ENCODE measurements at regions not wholly inside any gene's neighbourhood (a gene's known extent, or its start where the extent isn't known, plus 50 kb on each side); places are given as distances from the start of the nearest gene placed in this dataset.

- Histone ChIP-seq H3K36me3 (ENCODE audit: control insufficient read depth, low read length) (no peaks in the 10 kb centered on the region), H3K79me2 (ENCODE audit: control insufficient read depth, low read length) (no peaks in the 10 kb centered on the region), H3K4me1 (ENCODE audit: control insufficient read depth, low read length) (no peaks in the 10 kb centered on the region), H3K4me2 (ENCODE audit: low read length) (no peak overlapping the region), H3K9me3 (ENCODE audit: control insufficient read depth, insufficient read depth, low read length) (peaks cover 2% of the 10 kb centered on the region; the same call in 1 of the 2 replicates), H3K27ac (ENCODE audit: low read depth, low read length) (no peak overlapping the region), H3K9me2 (replicated peaks; ENCODE audit: control insufficient read depth, low read length) (no peaks in the 10 kb centered on the region), H3F3A (ENCODE audit: control insufficient read depth, insufficient read depth) (no peaks in the 10 kb centered on the region), H3K4me3 (ENCODE audit: low read length) (no peak overlapping the region), H3K27me3 (ENCODE audit: control insufficient read depth, low read length) (peaks cover 6% of the 10 kb centered on the region), H4K20me1 (ENCODE audit: control insufficient read depth, insufficient read depth, low read depth, low read length) (no peaks in the 10 kb centered on the region)
- TF ChIP-seq EZH2phosphoT487 (IDR thresholded peaks at IDR 0.05; ENCODE audit: borderline replicate concordance, low read length) (no peak), CTCF (IDR thresholded peaks at IDR 0.05; ENCODE audit: low read depth, low read length, poor library complexity, severe bottlenecking) (no peak)
Measured at GRCh38 chr16:85185303-85186100, 73.2 kb upstream of the CIBAR2 start.

GRCh38 chr16:85187002-85187401 is 74.7 kb upstream of the CIBAR2 start:
- Histone ChIP-seq H3K4me1 (ENCODE audit: control insufficient read depth, low read length) (no peaks in the 10 kb centered on the region), H3F3A (ENCODE audit: control insufficient read depth, insufficient read depth) (no peaks in the 10 kb centered on the region), H4K20me1 (ENCODE audit: control insufficient read depth, insufficient read depth, low read depth, low read length) (no peaks in the 10 kb centered on the region), H3K4me2 (ENCODE audit: low read length) (no peak overlapping the region), H3K9me2 (replicated peaks; ENCODE audit: control insufficient read depth, low read length) (no peaks in the 10 kb centered on the region), H3K36me3 (ENCODE audit: control insufficient read depth, low read length) (no peaks in the 10 kb centered on the region), H3K4me3 (ENCODE audit: low read length) (no peak overlapping the region), H3K79me2 (ENCODE audit: control insufficient read depth, low read length) (no peaks in the 10 kb centered on the region), H3K27ac (ENCODE audit: low read depth, low read length) (no peak overlapping the region), H3K9me3 (ENCODE audit: control insufficient read depth, insufficient read depth, low read length) (peaks cover 2% of the 10 kb centered on the region; the same call in 1 of the 2 replicates), H3K27me3 (ENCODE audit: control insufficient read depth, low read length) (peaks cover 6% of the 10 kb centered on the region)
- no peak for TF ChIP-seq CTCF (IDR thresholded peaks at IDR 0.05; ENCODE audit: low read depth, low read length, poor library complexity, severe bottlenecking)
- TF ChIP-seq EZH2phosphoT487 (IDR thresholded peaks at IDR 0.05; ENCODE audit: borderline replicate concordance, low read length): no peak

- H3F3A ChIP-seq (ENCODE audit: control insufficient read depth, insufficient read depth): no peaks in the 10 kb centered on the region
- H3K4me3 ChIP-seq (ENCODE audit: low read length): no peak overlapping the region
- H3K36me3 ChIP-seq (ENCODE audit: control insufficient read depth, low read length): no peaks in the 10 kb centered on the region
- peaks cover 2% of the 10 kb centered on the region; the same call in 1 of the 2 replicates for H3K9me3 ChIP-seq (ENCODE audit: control insufficient read depth, insufficient read depth, low read length)
- no peak overlapping the region for H3K4me2 ChIP-seq (ENCODE audit: low read length)
- no peaks in the 10 kb centered on the region for H3K9me2 ChIP-seq (replicated peaks; ENCODE audit: control insufficient read depth, low read length)
- peaks cover 6% of the 10 kb centered on the region for H3K27me3 ChIP-seq (ENCODE audit: control insufficient read depth, low read length)
- TF ChIP-seq CTCF (IDR thresholded peaks at IDR 0.05; ENCODE audit: low read depth, low read length, poor library complexity, severe bottlenecking) (no peak), EZH2phosphoT487 (IDR thresholded peaks at IDR 0.05; ENCODE audit: borderline replicate concordance, low read length) (no peak)
- H3K4me1 ChIP-seq (ENCODE audit: control insufficient read depth, low read length): no peaks in the 10 kb centered on the region
- no peaks in the 10 kb centered on the region for H3K79me2 ChIP-seq (ENCODE audit: control insufficient read depth, low read length)
- no peaks in the 10 kb centered on the region for H4K20me1 ChIP-seq (ENCODE audit: control insufficient read depth, insufficient read depth, low read depth, low read length)
- no peak overlapping the region for H3K27ac ChIP-seq (ENCODE audit: low read depth, low read length)
Measured at GRCh38 chr16:85187447-85187846, 75.2 kb upstream of the CIBAR2 start.
